Erythroblast (primary cell): ENCODE measurements at regions not wholly inside any gene's neighbourhood (a gene's known extent, or its start where the extent isn't known, plus 50 kb on each side); places are given as distances from the start of the nearest gene placed in this dataset.

Experiments used
- GATA1 ChIP-seq: IDR thresholded peaks from 2 replicates; pipeline ENCODE4 v1.6.1; 2011; ENCODE audit warnings: low read depth, mild to moderate bottlenecking, control low read depth, low read length, moderate library complexity
- POLR2A ChIP-seq: IDR thresholded peaks from 2 replicates; pipeline ENCODE4 v1.6.1; 2011; ENCODE audit warnings: mild to moderate bottlenecking, low read length

GRCh38 chr14:87745507-87746118, 247.4 kb downstream of the GALC start:
- TF ChIP-seq POLR2A (no peak), GATA1 (no peak)
